CD4-positive, CD25-positive, alpha-beta regulatory T cell (primary cell): ENCODE measurements at regions not wholly inside any gene's neighbourhood (a gene's known extent, or its start where the extent isn't known, plus 50 kb on each side); places are given as distances from the start of the nearest gene placed in this dataset.

Source experiments
- ATAC-seq, 2 donors: fragments of 150-1000 bp; cut with Tn5 transposase; one replicate each; pipeline ENCODE4 v1.10.0; 2021; ENCODE audit warnings: low read depth in 2 of 2, moderate number of reproducible peaks in 2 of 2, moderate library complexity in 1 of 2
- DNase-seq, 3 donors: peaks; one replicate each; pipeline versions ENCODE4 v3.0.0 to v3.0.0-alpha.2; 2012 to 2022; ENCODE audit warnings: mixed read lengths in 1 of 3
- H3K27ac ChIP-seq: one replicate; pipeline ENCODE4 v1.7.0; 2013; ENCODE audit warnings: mild to moderate bottlenecking, low read length; ENCODE audit not compliant: insufficient read depth, poor library complexity, severe bottlenecking
- H3K27me3 ChIP-seq: one replicate; pipeline ENCODE4 v1.7.0; 2013; ENCODE audit warnings: low read length; ENCODE audit not compliant: control insufficient read depth, insufficient read depth
- H3K36me3 ChIP-seq: one replicate; pipeline ENCODE4 v1.7.0; 2013; ENCODE audit warnings: mild to moderate bottlenecking, low read length, moderate library complexity; ENCODE audit not compliant: control insufficient read depth, insufficient read depth
- H3K4me1 ChIP-seq: 2 replicates; pipeline ENCODE4 v1.7.0; 2013; ENCODE audit warnings: mild to moderate bottlenecking, low read length; ENCODE audit not compliant: insufficient read depth, control insufficient read depth, poor library complexity, severe bottlenecking
- H3K4me3 ChIP-seq: one replicate; pipeline ENCODE4 v1.7.0; 2013; ENCODE audit warnings: low read depth, mild to moderate bottlenecking, low read length, moderate library complexity
- H3K9me3 ChIP-seq, 2 experiments: 1 replicate in 1 of 2; 2 replicates in 1 of 2; pipeline ENCODE4 v1.7.0; 2013; ENCODE audit warnings: low read length in 2 of 2, mild to moderate bottlenecking in 1 of 2, moderate library complexity in 1 of 2; ENCODE audit not compliant: control insufficient read depth in 2 of 2
- H3K27ac Mint-ChIP-seq, 3 donors: one replicate each; pipeline ENCODE4 v1.8.0; 2020 to 2022; ENCODE audit warnings: mild to moderate bottlenecking in 3 of 3, mixed read lengths in 3 of 3, moderate library complexity in 2 of 3
- H3K27me3 Mint-ChIP-seq: one replicate; pipeline ENCODE4 v1.8.0; 2022; ENCODE audit warnings: mild to moderate bottlenecking, mixed read lengths
- H3K36me3 Mint-ChIP-seq: one replicate; pipeline ENCODE4 v1.8.0; 2020; ENCODE audit warnings: mixed read lengths
- H3K4me1 Mint-ChIP-seq, 4 donors: one replicate each; pipeline ENCODE4 v1.8.0; 2020 to 2022; ENCODE audit warnings: mixed read lengths in 4 of 4, mild to moderate bottlenecking in 1 of 4
- H3K4me3 Mint-ChIP-seq, 4 donors: one replicate each; pipeline ENCODE4 v1.8.0; 2020 to 2022; ENCODE audit warnings: mild to moderate bottlenecking in 4 of 4, mixed read lengths in 4 of 4, moderate library complexity in 3 of 4
- H3K9me3 Mint-ChIP-seq, 7 donors: one replicate each; pipeline ENCODE4 v1.8.0; 2020 to 2022; ENCODE audit warnings: mixed read lengths in 7 of 7, mild to moderate bottlenecking in 3 of 7, moderate library complexity in 2 of 7

GRCh38 chr5:38775218-38775840 lies 70.5 kb upstream of the OSMR start:
- Mint-ChIP-seq H3K27me3 (peaks cover 6% of the 10 kb centered on the region), H3K4me1 (no peaks in the 10 kb centered on the region), H3K27ac (no peak overlapping the region), H3K4me3 (no peak overlapping the region), H3K9me3 (peaks cover 0 to 5% (median 1%) of the 10 kb centered on the region in 7 donors), H3K36me3 (no peaks in the 10 kb centered on the region)
- no peaks in the 10 kb centered on the region for H3K36me3 ChIP-seq
- no peaks in the 10 kb centered on the region for H3K27me3 ChIP-seq
- H3K4me3 ChIP-seq, result no peak overlapping the region
- ATAC-seq (no peak), DNase-seq (no peak)
- H3K27ac ChIP-seq, result no peak overlapping the region
- no peaks in the 10 kb centered on the region for H3K4me1 ChIP-seq
- no peaks in the 10 kb centered on the region for H3K9me3 ChIP-seq

- no peak overlapping the region for H3K27ac Mint-ChIP-seq
- Histone ChIP-seq H3K4me3 (no peak overlapping the region), H3K9me3 (no peaks in the 10 kb centered on the region), H3K27me3 (no peaks in the 10 kb centered on the region), H3K4me1 (no peaks in the 10 kb centered on the region), H3K36me3 (no peaks in the 10 kb centered on the region), H3K27ac (no peak overlapping the region)
- no peak for ATAC-seq
- H3K36me3 Mint-ChIP-seq, result no peaks in the 10 kb centered on the region
- peaks cover 6% of the 10 kb centered on the region for H3K27me3 Mint-ChIP-seq
- H3K4me1 Mint-ChIP-seq, result no peaks in the 10 kb centered on the region
- no peak for DNase-seq
- H3K9me3 Mint-ChIP-seq, result peaks cover 0 to 5% (median 3%) of the 10 kb centered on the region in 7 donors
- H3K4me3 Mint-ChIP-seq, result no peak overlapping the region
Measured at GRCh38 chr5:38776149-38776896, 69.5 kb upstream of the OSMR start.

- H3K27me3 ChIP-seq, result no peaks in the 10 kb centered on the region
- H3K9me3 ChIP-seq, result no peaks in the 10 kb centered on the region
- no peak overlapping the region for H3K4me3 ChIP-seq
- Mint-ChIP-seq H3K27me3 (peaks cover 6% of the 10 kb centered on the region), H3K36me3 (no peaks in the 10 kb centered on the region), H3K9me3 (peaks cover 0 to 6% (median 3%) of the 10 kb centered on the region in 7 donors), H3K4me1 (no peaks in the 10 kb centered on the region), H3K4me3 (no peak overlapping the region), H3K27ac (no peak overlapping the region)
- ATAC-seq (no peak), DNase-seq (no peak)
- H3K27ac ChIP-seq, result no peak overlapping the region
- no peaks in the 10 kb centered on the region for H3K36me3 ChIP-seq
- no peaks in the 10 kb centered on the region for H3K4me1 ChIP-seq
Measured at GRCh38 chr5:38777111-38777510, 68.7 kb upstream of the OSMR start.

- Histone ChIP-seq H3K27me3 (no peaks in the 10 kb centered on the region), H3K27ac (no peak overlapping the region), H3K36me3 (no peaks in the 10 kb centered on the region), H3K4me1 (no peaks in the 10 kb centered on the region), H3K4me3 (no peak overlapping the region), H3K9me3 (no peaks in the 10 kb centered on the region)
- Mint-ChIP-seq H3K27ac (no peak overlapping the region), H3K27me3 (peaks cover 6% of the 10 kb centered on the region), H3K4me1 (no peaks in the 10 kb centered on the region), H3K4me3 (no peak overlapping the region), H3K9me3 (peaks cover 0 to 6% (median 1%) of the 10 kb centered on the region in 7 donors), H3K36me3 (no peaks in the 10 kb centered on the region)
- DNase-seq (no peak), ATAC-seq (no peak)
Measured at GRCh38 chr5:38780316-38780715, 65.5 kb upstream of the OSMR start.

GRCh38 chr5:38780945-38781344 lies 64.9 kb upstream of the OSMR start:
- Histone ChIP-seq H3K27me3 (no peaks in the 10 kb centered on the region), H3K9me3 (no peaks in the 10 kb centered on the region), H3K4me1 (no peaks in the 10 kb centered on the region), H3K4me3 (no peak overlapping the region), H3K36me3 (no peaks in the 10 kb centered on the region), H3K27ac (no peak overlapping the region)
- Mint-ChIP-seq H3K27me3 (peaks cover 10% of the 10 kb centered on the region), H3K9me3 (peaks cover 0 to 8% (median 1%) of the 10 kb centered on the region in 7 donors), H3K4me1 (no peaks in the 10 kb centered on the region), H3K36me3 (no peaks in the 10 kb centered on the region), H3K27ac (no peak overlapping the region), H3K4me3 (no peak overlapping the region)
- ATAC-seq (no peak), DNase-seq (no peak)

GRCh38 chr5:38782180-38782835 lies 63.5 kb upstream of the OSMR start:
- Mint-ChIP-seq H3K4me3 (no peak overlapping the region), H3K9me3 (peaks cover 0 to 12% (median 3%) of the 10 kb centered on the region in 7 donors), H3K36me3 (no peaks in the 10 kb centered on the region), H3K27ac (no peak overlapping the region), H3K4me1 (no peaks in the 10 kb centered on the region), H3K27me3 (peaks cover 4% of the 10 kb centered on the region)
- no peaks in the 10 kb centered on the region for H3K36me3 ChIP-seq
- no peaks in the 10 kb centered on the region for H3K9me3 ChIP-seq
- ATAC-seq (no peak), DNase-seq (no peak)
- H3K27ac ChIP-seq, result no peak overlapping the region
- no peaks in the 10 kb centered on the region for H3K27me3 ChIP-seq
- H3K4me3 ChIP-seq, result no peak overlapping the region
- H3K4me1 ChIP-seq, result no peaks in the 10 kb centered on the region

GRCh38 chr5:38783011-38783561 lies 62.7 kb upstream of the OSMR start:
- H3K9me3 ChIP-seq, result no peaks in the 10 kb centered on the region
- no peak overlapping the region for H3K27ac ChIP-seq
- Mint-ChIP-seq H3K9me3 (peaks cover 0 to 12% (median 3%) of the 10 kb centered on the region in 7 donors), H3K27ac (no peak overlapping the region), H3K4me1 (no peaks in the 10 kb centered on the region), H3K27me3 (peaks cover 4% of the 10 kb centered on the region), H3K4me3 (no peak overlapping the region), H3K36me3 (no peaks in the 10 kb centered on the region)
- ATAC-seq (no peak), DNase-seq (no peak)
- H3K27me3 ChIP-seq, result no peaks in the 10 kb centered on the region
- H3K36me3 ChIP-seq, result no peaks in the 10 kb centered on the region
- no peaks in the 10 kb centered on the region for H3K4me1 ChIP-seq
- no peak overlapping the region for H3K4me3 ChIP-seq
